DOHH2 (cell line): ENCODE measurements at regions not wholly inside any gene's neighbourhood (a gene's known extent, or its start where the extent isn't known, plus 50 kb on each side); places are given as distances from the start of the nearest gene placed in this dataset.

ENCODE experiments used
- EZH2phosphoT487 ChIP-seq: fragments of 200-600 bp; sonication (generic); IDR thresholded peaks from 2 replicates; pipeline ENCODE4 v1.6.1; 2017; ENCODE audit warnings: borderline replicate concordance, mild to moderate bottlenecking, antibody characterized with exemption, low read length, moderate library complexity, mixed read lengths
- TF ChIP-seq, protein P1 (sequence below): fragments of 200-600 bp; sonication (generic); IDR thresholded peaks from one replicate; pipeline ENCODE4 v1.5.1; 2014; ENCODE audit warnings: antibody characterized with exemption, mild to moderate bottlenecking, low read depth, low read length; ENCODE audit not compliant: poor library complexity, severe bottlenecking

DNA sequence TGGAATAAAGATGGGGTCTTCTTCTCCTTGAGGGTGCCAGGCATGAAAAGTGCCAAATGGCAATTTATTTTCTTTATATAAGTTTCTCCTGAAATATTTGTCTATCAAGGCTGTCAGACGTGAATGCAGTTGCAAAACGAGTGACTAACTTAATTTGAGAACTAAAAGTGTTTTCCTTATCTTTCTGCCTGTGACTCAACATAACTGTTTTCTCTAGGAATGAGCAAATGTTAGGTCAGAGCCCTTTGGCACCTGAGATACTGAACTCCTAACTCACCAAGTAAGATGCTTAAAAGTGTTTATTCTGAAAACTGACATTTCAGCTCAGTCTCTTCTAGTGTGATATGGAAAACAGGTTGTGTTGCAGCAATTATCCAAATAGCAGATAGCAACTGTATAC, 197.0 kb downstream of the STK31 start:
- TF ChIP-seq, protein P1, sequence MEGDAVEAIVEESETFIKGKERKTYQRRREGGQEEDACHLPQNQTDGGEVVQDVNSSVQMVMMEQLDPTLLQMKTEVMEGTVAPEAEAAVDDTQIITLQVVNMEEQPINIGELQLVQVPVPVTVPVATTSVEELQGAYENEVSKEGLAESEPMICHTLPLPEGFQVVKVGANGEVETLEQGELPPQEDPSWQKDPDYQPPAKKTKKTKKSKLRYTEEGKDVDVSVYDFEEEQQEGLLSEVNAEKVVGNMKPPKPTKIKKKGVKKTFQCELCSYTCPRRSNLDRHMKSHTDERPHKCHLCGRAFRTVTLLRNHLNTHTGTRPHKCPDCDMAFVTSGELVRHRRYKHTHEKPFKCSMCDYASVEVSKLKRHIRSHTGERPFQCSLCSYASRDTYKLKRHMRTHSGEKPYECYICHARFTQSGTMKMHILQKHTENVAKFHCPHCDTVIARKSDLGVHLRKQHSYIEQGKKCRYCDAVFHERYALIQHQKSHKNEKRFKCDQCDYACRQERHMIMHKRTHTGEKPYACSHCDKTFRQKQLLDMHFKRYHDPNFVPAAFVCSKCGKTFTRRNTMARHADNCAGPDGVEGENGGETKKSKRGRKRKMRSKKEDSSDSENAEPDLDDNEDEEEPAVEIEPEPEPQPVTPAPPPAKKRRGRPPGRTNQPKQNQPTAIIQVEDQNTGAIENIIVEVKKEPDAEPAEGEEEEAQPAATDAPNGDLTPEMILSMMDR: no peak
- TF ChIP-seq EZH2phosphoT487: no peak
